T47D (cell line): ENCODE measurements at regions not wholly inside any gene's neighbourhood (a gene's known extent, or its start where the extent isn't known, plus 50 kb on each side); places are given as distances from the start of the nearest gene placed in this dataset.
"Not testable (repeated sequence)": the region's sequence is repeated elsewhere in the genome, so short reads cannot be mapped to it uniquely, and the experiment has no call there.

ENCODE experiments used
- DNase-seq, 2 experiments: peaks; one replicate each; pipeline versions ENCODE4 v3.0.0 to v3.0.0-alpha.2; 2011 to 2012; ENCODE audit warnings: low read depth in 1 of 2, low spot score in 1 of 2
- JUND ChIP-seq: IDR thresholded peaks from 2 replicates; pipeline ENCODE4 v1.6.1; 2012; ENCODE audit warnings: low read depth
- in situ Hi-C: cut with HindIII; loops from 2 replicates; pipeline ENCODE4 v1.10.0; 2016; ENCODE audit warnings: low sequenced_read_pairs, low pct_unique_long_range_greater_than_20kb

DNA sequence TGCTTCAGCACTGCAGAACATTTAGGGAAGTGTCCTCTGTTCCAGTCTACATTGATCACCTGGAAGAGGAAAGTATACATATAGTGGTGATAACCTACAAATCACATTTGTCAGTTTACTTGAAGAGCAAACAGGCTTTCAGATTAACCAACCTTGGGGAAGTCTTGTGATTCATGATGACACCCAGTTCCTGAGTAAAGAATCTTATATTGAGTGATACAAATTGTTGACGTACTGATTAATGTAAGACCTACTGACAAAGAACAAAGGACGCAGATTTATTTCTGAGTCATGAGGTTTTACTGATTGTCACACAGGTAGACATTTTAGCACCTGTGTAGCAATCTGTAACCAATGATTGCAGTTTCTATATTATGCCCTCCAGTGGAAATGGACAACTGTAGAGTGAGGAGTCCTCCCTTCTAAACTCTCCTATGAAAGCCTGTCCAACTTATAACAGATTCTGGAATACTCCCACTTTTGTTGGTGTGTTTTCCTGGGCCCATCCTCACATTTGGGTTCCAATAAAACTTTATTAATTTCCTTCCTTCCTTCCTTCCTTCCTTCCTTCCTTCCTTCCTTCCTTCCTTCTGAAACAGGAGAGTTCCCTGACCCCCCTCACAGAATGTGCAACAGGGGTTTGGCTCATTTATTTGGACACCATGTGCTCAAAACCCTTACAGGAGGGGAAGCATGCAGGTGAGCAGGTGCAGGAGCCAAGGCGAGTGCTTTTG is 113.5 kb downstream of the SLC35B3 start:
- DNase-seq = no peak
- no peak for TF ChIP-seq JUND
- in situ Hi-C loops = no loop called here

DNA sequence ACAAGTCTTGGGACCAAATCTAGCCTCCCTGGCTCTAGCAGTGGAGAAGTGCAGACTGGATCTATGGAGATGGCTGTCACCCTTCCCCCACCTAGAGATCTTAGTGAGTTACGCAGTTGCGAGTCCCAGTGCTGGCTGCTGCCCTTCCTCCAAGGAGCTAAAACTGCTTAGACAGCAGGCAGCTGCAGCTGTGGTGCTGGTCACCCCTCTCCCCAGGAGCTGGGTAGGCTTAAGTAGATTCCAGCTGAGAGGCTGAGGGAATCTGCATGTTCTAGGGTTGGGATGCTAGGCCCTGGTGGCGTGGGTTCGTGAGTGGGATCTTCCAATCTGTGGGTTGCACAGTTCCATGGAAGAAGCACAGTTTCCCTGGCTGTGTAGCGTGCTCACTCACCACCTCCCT is 120.2 kb downstream of the SLC35B3 start:
- DNase-seq = no peak
- no peak for TF ChIP-seq JUND
- in situ Hi-C loops = no loop called here

DNA sequence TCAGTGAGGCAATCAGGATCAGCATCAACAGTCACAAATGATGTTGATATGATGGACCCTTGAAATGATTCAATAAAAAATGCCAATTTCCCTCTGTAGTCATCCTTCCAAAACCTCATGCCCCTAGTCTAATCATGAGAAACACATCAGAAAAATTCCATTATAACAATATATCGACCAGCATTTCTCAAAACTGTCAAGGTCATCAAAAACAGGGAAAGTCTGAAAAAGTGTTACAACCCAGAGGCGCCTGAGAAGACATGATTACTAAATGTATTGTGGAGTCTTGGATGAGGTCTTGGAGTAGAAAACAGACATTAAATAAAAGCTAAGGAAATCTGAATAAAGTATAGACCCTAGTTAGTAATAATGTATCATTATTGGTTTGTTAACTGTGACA is 133.8 kb downstream of the SLC35B3 start:
- in situ Hi-C loops = no loop called here
- DNase-seq = no peak
- no peak for TF ChIP-seq JUND

DNA sequence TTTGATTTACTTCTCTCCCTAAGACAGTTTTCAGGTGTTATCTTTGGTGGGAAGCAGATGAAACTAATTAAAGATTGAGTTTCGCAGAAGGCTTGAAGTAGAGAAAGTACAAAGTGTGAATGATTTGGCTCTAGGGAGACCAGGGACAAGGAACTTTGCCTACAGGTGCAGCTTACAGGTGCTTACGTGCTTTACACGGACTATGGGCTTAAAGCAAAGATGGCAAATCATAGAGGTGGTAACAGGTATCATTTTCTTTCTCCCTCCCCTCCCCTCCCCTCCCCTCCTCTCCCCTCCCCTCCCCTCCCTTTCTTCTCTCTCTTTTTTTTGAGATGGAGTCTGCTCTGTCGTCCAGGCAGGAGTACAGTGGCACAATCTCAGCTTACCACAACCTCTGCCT is 136.3 kb downstream of the SLC35B3 start:
- no peak for DNase-seq
- no peak for TF ChIP-seq JUND
- in situ Hi-C loops = no loop called here

DNA sequence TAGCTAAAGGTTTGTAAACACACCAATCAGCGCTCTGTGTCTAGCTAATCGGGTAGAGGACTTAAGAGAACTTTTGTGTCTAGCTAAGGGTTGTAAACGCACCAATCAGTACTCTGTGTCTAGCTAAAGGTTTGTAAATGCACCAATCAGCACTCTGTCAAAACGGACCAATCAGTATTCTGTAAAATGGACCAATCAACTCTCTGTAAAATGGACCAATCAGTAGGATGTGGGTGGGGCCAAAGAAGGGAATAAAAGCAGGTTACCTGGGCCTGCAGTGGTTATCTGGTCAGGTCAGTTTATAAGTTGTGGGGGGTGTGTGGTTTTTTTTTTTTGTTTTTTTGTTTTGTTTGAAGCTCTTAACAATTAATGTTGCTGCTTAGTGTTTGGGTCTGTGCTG is 152.4 kb downstream of the SLC35B3 start:
- DNase-seq, in situ Hi-C loops: not testable (repeated sequence)

DNA sequence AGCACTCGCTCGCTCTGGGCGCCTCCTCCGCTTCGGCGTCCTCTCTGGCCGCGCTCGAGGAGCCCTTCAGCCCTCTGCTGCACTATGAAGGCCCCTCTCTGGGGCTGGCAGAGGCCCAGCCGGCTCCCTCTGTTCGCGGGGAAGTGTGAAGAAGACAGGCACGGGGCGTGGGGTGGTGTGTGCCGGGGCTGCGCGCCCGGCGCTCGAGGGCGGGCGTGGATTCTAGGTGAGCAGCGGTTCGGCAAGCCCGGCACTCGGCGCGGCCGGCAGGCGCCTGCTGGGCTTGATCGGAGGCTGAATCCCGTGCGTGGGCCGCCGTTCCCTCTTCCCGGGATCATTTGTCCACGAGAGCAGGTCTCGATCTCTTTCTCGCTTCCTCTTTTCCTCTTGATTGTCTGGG is 153.0 kb downstream of the SLC35B3 start:
- DNase-seq = no peak
- no peak for TF ChIP-seq JUND
- in situ Hi-C loops = no loop called here

DNA sequence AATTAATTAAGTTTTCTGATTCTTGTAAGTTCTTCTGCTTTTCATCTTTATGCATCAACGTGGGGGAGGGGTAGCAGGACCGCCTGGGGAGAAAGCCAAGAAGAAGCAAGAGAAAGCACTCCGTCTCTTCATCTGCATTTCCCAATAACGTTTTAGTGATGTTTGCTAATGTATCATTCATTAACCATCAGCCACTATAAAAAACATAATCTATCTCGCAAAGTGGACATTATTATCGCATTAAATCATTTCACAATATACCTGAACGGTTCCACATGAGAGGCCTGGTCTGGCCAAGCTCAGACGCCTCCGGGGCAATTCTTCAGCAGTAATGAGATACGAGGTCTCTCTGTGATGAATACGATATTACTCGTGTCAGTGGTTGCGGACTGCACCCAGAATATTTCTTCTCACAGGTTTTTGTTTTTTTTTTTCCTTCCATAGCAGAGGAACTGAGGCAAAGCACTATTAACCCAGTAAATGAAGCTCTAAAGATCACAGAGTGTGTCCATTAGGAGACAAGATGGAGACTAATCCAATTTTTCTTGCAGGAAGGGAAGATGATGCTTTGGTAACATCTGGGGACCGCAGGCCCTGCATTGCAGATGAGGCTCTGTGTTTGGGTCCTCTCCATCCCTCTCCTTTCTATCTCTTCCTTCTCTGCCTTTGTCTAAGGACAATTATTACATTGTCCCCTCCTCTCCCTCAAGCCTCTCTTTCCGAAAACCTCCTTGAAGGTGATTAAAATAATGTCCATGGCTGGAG is 156.1 kb downstream of the SLC35B3 start:
- TF ChIP-seq JUND = no peak
- no peak for DNase-seq
- in situ Hi-C loops = no loop called here

DNA sequence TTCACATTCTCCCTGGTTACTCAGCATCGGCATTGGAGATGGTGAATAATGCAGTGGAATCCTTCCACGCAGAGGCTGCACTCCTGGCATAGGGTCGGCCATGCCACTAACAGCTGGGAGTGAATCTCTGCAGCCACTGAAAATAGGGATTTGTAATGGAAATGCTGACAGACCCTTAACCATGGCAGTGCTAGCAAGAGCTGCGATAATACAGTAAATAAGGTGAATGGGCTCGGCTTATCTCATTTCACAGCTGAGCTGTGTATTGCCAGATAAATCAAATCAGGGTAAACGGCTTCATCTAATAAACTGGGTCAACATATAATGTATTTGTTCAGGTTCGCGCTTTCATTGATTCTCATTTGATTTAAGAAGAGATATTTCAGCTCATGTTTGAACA is 156.8 kb downstream of the SLC35B3 start:
- DNase-seq = no peak
- in situ Hi-C loops = no loop called here
- TF ChIP-seq JUND = no peak

DNA sequence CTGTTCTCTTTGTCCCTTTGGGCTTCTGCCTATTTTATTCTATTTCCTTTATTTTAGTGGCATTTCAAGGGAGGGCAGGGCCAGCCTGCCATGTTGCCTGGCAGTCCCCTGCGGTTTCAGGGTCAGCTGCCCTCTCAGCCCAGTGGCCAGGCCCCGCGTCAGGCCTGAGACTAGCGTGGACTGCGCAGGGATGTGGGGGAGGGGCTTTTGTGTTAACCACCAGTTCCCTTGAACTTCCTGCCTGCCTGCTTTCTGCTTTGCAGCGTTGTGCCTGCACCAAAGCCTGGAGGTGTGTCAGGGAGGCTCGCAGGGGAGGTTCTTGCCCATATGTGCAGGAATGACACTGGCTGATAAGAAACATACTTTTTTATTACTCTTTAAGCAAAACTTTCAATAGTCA is 157.6 kb downstream of the SLC35B3 start:
- TF ChIP-seq JUND = no peak
- no peak for DNase-seq
- in situ Hi-C loops = no loop called here

DNA sequence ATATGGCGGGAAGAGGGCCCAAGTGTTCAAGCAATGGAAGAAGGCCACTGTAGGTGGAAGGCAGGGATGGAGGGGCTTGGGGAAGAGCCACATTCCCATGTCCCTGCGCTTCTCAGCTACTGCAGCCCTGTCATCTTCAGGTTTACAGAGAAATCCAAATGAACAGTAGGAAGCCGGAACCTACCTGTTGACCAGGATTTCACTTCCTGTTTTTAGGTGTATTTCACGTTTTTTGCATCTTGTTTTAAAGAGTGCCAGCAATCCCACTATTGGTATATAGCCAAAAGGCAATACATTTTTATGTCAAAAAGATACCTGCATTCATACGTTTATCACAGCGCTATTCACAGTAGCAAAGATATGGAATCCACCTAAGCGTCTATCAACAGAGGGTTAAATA is 159.2 kb downstream of the SLC35B3 start:
- DNase-seq = no peak
- in situ Hi-C loops = no loop called here
- no peak for TF ChIP-seq JUND

DNA sequence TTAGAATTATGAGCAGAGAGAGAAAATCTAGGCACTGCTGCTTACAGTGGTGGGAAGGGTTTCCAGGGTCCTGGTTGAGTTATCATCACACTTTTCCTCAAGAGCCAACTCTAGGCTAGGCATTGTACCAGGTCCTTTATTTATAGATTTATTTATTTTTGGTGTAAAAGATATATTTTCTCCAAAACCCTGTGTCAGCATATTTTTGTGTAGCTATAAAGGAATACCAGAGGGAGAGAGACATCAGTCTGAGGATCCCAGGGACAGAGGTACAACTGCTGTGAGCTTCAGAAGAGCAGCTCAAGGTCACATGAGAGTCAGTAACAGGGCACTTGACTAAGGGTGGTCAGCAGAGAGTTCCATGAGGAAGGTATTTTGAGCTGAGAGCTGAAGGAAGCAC is 159.7 kb downstream of the SLC35B3 start:
- TF ChIP-seq JUND = no peak
- DNase-seq = no peak
- in situ Hi-C loops = no loop called here

DNA sequence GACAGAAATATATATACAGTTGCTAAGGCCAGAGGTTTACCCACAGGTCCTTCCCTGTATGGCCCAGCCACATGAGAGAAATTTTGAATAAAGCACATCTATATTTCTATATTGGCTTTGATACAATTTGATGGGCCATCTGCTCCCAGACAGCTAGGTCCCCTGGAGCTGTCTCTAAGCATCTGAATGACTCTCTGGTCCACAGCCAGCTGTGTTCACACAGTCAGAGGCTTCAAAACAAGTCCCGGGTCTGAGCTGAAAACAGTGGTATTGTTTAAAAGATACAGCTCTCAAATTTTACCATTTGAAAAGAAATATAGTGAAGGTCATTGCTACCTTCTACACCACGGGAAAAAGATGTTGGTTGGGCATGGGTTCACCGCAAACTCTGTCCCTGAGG is 161.1 kb downstream of the SLC35B3 start:
- no peak for TF ChIP-seq JUND
- in situ Hi-C loops = no loop called here
- DNase-seq = no peak

DNA sequence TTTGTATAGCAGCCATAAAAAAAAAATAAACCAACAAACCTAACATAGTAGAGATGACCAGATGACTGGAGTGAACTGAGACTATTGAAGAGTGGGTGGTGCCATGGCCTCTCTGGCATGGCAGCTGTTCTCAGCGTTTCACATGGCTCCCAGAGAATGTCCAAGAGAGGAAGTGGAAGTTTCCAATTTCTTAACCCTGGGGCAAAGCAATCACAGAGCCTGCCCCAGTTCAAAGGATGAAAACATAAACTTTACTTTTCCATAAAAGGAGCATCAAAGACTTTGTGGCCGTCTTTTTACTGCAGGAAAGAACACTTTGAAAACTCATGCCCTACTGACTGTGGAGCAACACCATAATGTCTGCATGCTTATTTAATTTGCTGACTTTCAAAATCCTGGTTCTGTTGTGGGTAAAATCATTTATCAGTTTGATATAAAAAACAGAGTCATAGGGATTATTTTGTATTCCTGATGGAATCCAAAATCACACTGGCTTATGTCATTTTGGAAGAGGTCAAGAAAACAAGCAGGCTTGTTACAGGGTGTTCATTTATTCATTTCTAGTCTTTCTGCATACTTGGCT is 165.4 kb downstream of the SLC35B3 start:
- no peak for DNase-seq
- TF ChIP-seq JUND = no peak
- in situ Hi-C loops = no loop called here
